HEK293 (cell line): ENCODE measurements at regions not wholly inside any gene's neighbourhood (a gene's known extent, or its start where the extent isn't known, plus 50 kb on each side); places are given as distances from the start of the nearest gene placed in this dataset.

Experiments used
- MYNN ChIP-seq: fragments of 450-650 bp; formaldehyde crosslinking; IDR thresholded peaks from 2 replicates; pipeline ENCODE4 v1.5.1; 2016; ENCODE audit warnings: missing biosample characterization, missing genetic modification characterization, borderline replicate concordance
- ZBTB8A ChIP-seq: fragments of 450-650 bp; formaldehyde crosslinking; IDR thresholded peaks from 2 replicates; pipeline ENCODE4 v1.5.1; 2016; ENCODE audit warnings: missing biosample characterization, missing genetic modification characterization
- ZNF10 ChIP-seq: fragments of 450-650 bp; formaldehyde crosslinking; IDR thresholded peaks from 2 replicates; pipeline ENCODE4 v1.5.1; 2017; ENCODE audit warnings: missing biosample characterization, missing genetic modification characterization
- ZNF140 ChIP-seq: fragments of 450-650 bp; formaldehyde crosslinking; IDR thresholded peaks from 2 replicates; pipeline ENCODE4 v1.5.1; 2016; ENCODE audit warnings: missing biosample characterization, missing genetic modification characterization
- ZNF211 ChIP-seq: fragments of 450-650 bp; formaldehyde crosslinking; IDR thresholded peaks from 2 replicates; pipeline ENCODE4 v1.5.1; 2016; ENCODE audit warnings: low read depth, missing biosample characterization, missing genetic modification characterization
- ZNF239 ChIP-seq: fragments of 450-650 bp; formaldehyde crosslinking; IDR thresholded peaks from 2 replicates; pipeline ENCODE4 v1.5.1; 2016; ENCODE audit warnings: missing biosample characterization, missing genetic modification characterization
- ZNF548 ChIP-seq: fragments of 450-650 bp; formaldehyde crosslinking; IDR thresholded peaks from 2 replicates; pipeline ENCODE4 v1.5.1; 2016; ENCODE audit warnings: missing biosample characterization, missing genetic modification characterization
- ZNF664 ChIP-seq: fragments of 450-650 bp; formaldehyde crosslinking; IDR thresholded peaks from 2 replicates; pipeline ENCODE4 v1.5.1; 2016; ENCODE audit warnings: missing biosample characterization, missing genetic modification characterization
- ZNF701 ChIP-seq: fragments of 450-650 bp; formaldehyde crosslinking; IDR thresholded peaks from 2 replicates; pipeline ENCODE4 v1.5.1; 2016; ENCODE audit warnings: missing biosample characterization, missing genetic modification characterization
- TF ChIP-seq, protein P1 (sequence below): fragments of 450-650 bp; formaldehyde crosslinking; IDR thresholded peaks from 2 replicates; pipeline ENCODE4 v1.5.1; 2017; ENCODE audit warnings: missing biosample characterization, missing genetic modification characterization
- TF ChIP-seq, protein P2 (sequence below): fragments of 450-650 bp; formaldehyde crosslinking; IDR thresholded peaks from 2 replicates; pipeline ENCODE4 v1.5.1; 2016; ENCODE audit warnings: missing biosample characterization, missing genetic modification characterization
- TF ChIP-seq, protein P3 (sequence below): fragments of 450-650 bp; formaldehyde crosslinking; IDR thresholded peaks from 2 replicates; pipeline ENCODE4 v1.5.1; 2016; ENCODE audit warnings: missing biosample characterization, missing genetic modification characterization
- TF ChIP-seq, protein P4 (sequence below): fragments of 450-650 bp; formaldehyde crosslinking; IDR thresholded peaks from 2 replicates; pipeline ENCODE4 v1.5.1; 2016; ENCODE audit warnings: missing biosample characterization, missing genetic modification characterization

DNA sequence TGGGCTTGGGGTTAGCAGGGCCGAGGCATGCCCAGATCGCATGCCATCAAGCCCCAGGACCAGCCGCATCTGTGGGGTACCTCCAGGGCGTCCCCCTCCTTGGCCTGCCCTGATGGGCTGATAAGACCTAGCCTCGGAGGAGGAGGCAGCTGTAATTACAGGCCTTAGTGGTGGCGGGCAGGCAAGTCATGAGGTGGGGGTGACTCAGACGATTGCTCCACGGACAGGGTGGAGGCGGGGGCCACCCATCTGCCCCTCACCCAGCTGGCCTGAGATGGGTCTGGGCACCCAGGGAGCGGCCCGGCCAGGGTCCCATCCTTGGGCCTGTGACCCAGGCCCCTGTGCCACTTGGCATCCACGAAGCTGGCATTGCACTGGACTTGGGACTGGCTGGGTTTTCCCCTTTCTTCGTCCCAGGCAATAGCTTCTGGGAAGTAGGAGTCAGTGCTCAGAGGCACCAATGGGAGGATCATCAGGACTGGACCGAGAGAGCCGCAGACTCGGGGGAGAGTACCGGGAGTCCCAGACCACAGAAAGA lies 57.5 kb downstream of the CEBPB start:
- TF ChIP-seq ZNF239 (no peak), ZNF664 (tag by site-specific recombination) (no peak), MYNN (tag by site-specific recombination) (no peak), ZNF10 (tag by site-specific recombination) (no peak), ZNF701 (tag by site-specific recombination) (no peak), ZNF548 (tag by site-specific recombination) (no peak), ZNF140 (tag by site-specific recombination) (no peak), ZBTB8A (tag by site-specific recombination) (no peak), ZNF211 (tag by site-specific recombination) (no peak)
- TF ChIP-seq, protein P1, sequence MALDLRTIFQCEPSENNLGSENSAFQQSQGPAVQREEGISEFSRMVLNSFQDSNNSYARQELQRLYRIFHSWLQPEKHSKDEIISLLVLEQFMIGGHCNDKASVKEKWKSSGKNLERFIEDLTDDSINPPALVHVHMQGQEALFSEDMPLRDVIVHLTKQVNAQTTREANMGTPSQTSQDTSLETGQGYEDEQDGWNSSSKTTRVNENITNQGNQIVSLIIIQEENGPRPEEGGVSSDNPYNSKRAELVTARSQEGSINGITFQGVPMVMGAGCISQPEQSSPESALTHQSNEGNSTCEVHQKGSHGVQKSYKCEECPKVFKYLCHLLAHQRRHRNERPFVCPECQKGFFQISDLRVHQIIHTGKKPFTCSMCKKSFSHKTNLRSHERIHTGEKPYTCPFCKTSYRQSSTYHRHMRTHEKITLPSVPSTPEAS (tag by site-specific recombination) = no peak
- TF ChIP-seq, protein P2, sequence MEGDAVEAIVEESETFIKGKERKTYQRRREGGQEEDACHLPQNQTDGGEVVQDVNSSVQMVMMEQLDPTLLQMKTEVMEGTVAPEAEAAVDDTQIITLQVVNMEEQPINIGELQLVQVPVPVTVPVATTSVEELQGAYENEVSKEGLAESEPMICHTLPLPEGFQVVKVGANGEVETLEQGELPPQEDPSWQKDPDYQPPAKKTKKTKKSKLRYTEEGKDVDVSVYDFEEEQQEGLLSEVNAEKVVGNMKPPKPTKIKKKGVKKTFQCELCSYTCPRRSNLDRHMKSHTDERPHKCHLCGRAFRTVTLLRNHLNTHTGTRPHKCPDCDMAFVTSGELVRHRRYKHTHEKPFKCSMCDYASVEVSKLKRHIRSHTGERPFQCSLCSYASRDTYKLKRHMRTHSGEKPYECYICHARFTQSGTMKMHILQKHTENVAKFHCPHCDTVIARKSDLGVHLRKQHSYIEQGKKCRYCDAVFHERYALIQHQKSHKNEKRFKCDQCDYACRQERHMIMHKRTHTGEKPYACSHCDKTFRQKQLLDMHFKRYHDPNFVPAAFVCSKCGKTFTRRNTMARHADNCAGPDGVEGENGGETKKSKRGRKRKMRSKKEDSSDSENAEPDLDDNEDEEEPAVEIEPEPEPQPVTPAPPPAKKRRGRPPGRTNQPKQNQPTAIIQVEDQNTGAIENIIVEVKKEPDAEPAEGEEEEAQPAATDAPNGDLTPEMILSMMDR = no peak
- TF ChIP-seq, protein P3, sequence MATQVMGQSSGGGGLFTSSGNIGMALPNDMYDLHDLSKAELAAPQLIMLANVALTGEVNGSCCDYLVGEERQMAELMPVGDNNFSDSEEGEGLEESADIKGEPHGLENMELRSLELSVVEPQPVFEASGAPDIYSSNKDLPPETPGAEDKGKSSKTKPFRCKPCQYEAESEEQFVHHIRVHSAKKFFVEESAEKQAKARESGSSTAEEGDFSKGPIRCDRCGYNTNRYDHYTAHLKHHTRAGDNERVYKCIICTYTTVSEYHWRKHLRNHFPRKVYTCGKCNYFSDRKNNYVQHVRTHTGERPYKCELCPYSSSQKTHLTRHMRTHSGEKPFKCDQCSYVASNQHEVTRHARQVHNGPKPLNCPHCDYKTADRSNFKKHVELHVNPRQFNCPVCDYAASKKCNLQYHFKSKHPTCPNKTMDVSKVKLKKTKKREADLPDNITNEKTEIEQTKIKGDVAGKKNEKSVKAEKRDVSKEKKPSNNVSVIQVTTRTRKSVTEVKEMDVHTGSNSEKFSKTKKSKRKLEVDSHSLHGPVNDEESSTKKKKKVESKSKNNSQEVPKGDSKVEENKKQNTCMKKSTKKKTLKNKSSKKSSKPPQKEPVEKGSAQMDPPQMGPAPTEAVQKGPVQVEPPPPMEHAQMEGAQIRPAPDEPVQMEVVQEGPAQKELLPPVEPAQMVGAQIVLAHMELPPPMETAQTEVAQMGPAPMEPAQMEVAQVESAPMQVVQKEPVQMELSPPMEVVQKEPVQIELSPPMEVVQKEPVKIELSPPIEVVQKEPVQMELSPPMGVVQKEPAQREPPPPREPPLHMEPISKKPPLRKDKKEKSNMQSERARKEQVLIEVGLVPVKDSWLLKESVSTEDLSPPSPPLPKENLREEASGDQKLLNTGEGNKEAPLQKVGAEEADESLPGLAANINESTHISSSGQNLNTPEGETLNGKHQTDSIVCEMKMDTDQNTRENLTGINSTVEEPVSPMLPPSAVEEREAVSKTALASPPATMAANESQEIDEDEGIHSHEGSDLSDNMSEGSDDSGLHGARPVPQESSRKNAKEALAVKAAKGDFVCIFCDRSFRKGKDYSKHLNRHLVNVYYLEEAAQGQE (tag by site-specific recombination) = no peak
- TF ChIP-seq, protein P4, sequence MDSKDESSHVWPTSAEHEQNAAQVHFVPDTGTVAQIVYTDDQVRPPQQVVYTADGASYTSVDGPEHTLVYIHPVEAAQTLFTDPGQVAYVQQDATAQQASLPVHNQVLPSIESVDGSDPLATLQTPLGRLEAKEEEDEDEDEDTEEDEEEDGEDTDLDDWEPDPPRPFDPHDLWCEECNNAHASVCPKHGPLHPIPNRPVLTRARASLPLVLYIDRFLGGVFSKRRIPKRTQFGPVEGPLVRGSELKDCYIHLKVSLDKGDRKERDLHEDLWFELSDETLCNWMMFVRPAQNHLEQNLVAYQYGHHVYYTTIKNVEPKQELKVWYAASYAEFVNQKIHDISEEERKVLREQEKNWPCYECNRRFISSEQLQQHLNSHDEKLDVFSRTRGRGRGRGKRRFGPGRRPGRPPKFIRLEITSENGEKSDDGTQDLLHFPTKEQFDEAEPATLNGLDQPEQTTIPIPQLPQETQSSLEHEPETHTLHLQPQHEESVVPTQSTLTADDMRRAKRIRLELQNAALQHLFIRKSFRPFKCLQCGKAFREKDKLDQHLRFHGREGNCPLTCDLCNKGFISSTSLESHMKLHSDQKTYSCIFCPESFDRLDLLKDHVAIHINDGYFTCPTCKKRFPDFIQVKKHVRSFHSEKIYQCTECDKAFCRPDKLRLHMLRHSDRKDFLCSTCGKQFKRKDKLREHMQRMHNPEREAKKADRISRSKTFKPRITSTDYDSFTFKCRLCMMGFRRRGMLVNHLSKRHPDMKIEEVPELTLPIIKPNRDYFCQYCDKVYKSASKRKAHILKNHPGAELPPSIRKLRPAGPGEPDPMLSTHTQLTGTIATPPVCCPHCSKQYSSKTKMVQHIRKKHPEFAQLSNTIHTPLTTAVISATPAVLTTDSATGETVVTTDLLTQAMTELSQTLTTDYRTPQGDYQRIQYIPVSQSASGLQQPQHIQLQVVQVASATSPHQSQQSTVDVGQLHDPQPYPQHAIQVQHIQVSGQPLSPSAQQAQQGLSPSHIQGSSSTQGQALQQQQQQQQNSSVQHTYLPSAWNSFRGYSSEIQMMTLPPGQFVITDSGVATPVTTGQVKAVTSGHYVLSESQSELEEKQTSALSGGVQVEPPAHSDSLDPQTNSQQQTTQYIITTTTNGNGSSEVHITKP = no peak
